MM.1S (cell line): ENCODE measurements at regions not wholly inside any gene's neighbourhood (a gene's known extent, or its start where the extent isn't known, plus 50 kb on each side); places are given as distances from the start of the nearest gene placed in this dataset.
"Not testable (repeated sequence)": the region's sequence is repeated elsewhere in the genome, so short reads cannot be mapped to it uniquely, and the experiment has no call there.

Experiments
- DNase-seq: peaks from one replicate; pipeline ENCODE4 v3.0.0-alpha.2; 2015
- H2AFZ ChIP-seq: fragments of 300-600 bp; sonication (generic); 2 replicates; pipeline ENCODE4 v1.6.0; 2016; ENCODE audit warnings: antibody characterized with exemption, low read length
- H3F3A ChIP-seq: fragments of 300-600 bp; sonication (generic); 2 replicates; pipeline ENCODE4 v1.6.1; 2016; ENCODE audit warnings: mild to moderate bottlenecking, antibody characterized with exemption, low read length, moderate library complexity, mixed read lengths; ENCODE audit not compliant: insufficient read depth
- H3K27ac ChIP-seq: fragments of 300-600 bp; sonication (generic); 2 replicates; pipeline ENCODE4 v1.5.1; 2016; ENCODE audit warnings: mild to moderate bottlenecking, low read length
- H3K27me3 ChIP-seq: fragments of 300-600 bp; sonication (generic); replicated peaks from 2 replicates; pipeline ENCODE4 v1.6.0; 2016; ENCODE audit warnings: low read length; ENCODE audit not compliant: insufficient read depth
- H3K36me3 ChIP-seq: fragments of 300-600 bp; sonication (generic); replicated peaks from 2 replicates; pipeline ENCODE4 v1.6.1; 2016; ENCODE audit warnings: mild to moderate bottlenecking, low read length, mixed read lengths; ENCODE audit not compliant: insufficient read depth
- H3K4me1 ChIP-seq: fragments of 300-600 bp; sonication (generic); 2 replicates; pipeline ENCODE4 v1.6.1; 2016; ENCODE audit warnings: low read length, mixed read lengths
- H3K4me2 ChIP-seq: fragments of 300-600 bp; sonication (generic); 2 replicates; pipeline ENCODE4 v1.6.0; 2016; ENCODE audit warnings: low read depth, low read length
- H3K4me3 ChIP-seq: fragments of 300-600 bp; sonication (generic); 2 replicates; pipeline ENCODE4 v1.5.1; 2016; ENCODE audit warnings: low read length, mixed read lengths
- H3K79me2 ChIP-seq: fragments of 300-600 bp; sonication (generic); 2 replicates; pipeline ENCODE4 v1.6.1; 2016; ENCODE audit warnings: mixed run types, low read length, mixed read lengths
- H3K9ac ChIP-seq: fragments of 300-600 bp; sonication (generic); 2 replicates; pipeline ENCODE4 v1.6.1; 2016; ENCODE audit warnings: low read length, mixed read lengths
- H3K9me2 ChIP-seq: fragments of 300-600 bp; sonication (generic); replicated peaks from 2 replicates; pipeline ENCODE4 v1.6.1; 2016; ENCODE audit warnings: mild to moderate bottlenecking, low read length, mixed read lengths; ENCODE audit not compliant: insufficient read depth
- H3K9me3 ChIP-seq: fragments of 300-600 bp; sonication (generic); replicated peaks from 2 replicates; pipeline ENCODE4 v1.6.1; 2016; ENCODE audit warnings: mild to moderate bottlenecking, low read length, mixed read lengths; ENCODE audit not compliant: insufficient read depth
- H4K20me1 ChIP-seq: fragments of 300-600 bp; sonication (generic); 2 replicates; pipeline ENCODE4 v1.6.1; 2016; ENCODE audit warnings: mild to moderate bottlenecking, low read length, moderate library complexity, mixed read lengths; ENCODE audit not compliant: insufficient read depth
- CTCF ChIP-seq: fragments of 300-600 bp; sonication (generic); IDR thresholded peaks from 2 replicates; pipeline ENCODE4 v1.5.1; 2016; ENCODE audit warnings: antibody characterized with exemption, low read length, mixed read lengths
- EZH2 ChIP-seq: fragments of 300-600 bp; sonication (generic); optimal IDR thresholded peaks from 2 replicates; pipeline ENCODE3; 2017; ENCODE audit warnings: low read depth, mild to moderate bottlenecking, antibody characterized with exemption, low read length, mixed read lengths
- EZH2phosphoT487 ChIP-seq: fragments of 300-600 bp; sonication (generic); IDR thresholded peaks from 2 replicates; pipeline ENCODE4 v1.6.1; 2018; ENCODE audit warnings: antibody characterized with exemption, low read length

GRCh38 chr12:87585882-87586557, 443.2 kb downstream of the C12orf50 start:
- Histone ChIP-seq H2AFZ (no peak overlapping the region), H3K79me2 (no peaks in the 10 kb centered on the region), H3K9ac (no peak overlapping the region), H3K9me2 (no peaks in the 10 kb centered on the region), H3F3A (no peaks in the 10 kb centered on the region), H3K27ac (no peak overlapping the region), H3K36me3 (no peaks in the 10 kb centered on the region), H3K4me3 (no peak overlapping the region), H4K20me1 (no peaks in the 10 kb centered on the region), H3K4me2 (no peak overlapping the region), H3K4me1 (no peaks in the 10 kb centered on the region), H3K9me3 (no peaks in the 10 kb centered on the region), H3K27me3 (no peaks in the 10 kb centered on the region)
- no peak for TF ChIP-seq EZH2
- TF ChIP-seq CTCF, result no peak
- no peak for TF ChIP-seq EZH2phosphoT487
- DNase-seq, result no peak

- not testable (repeated sequence) for H3K4me2 ChIP-seq, H3K27me3 ChIP-seq, DNase-seq, H3K9me2 ChIP-seq, H3K9me3 ChIP-seq, H3F3A ChIP-seq, H3K4me1 ChIP-seq, H3K36me3 ChIP-seq, H3K79me2 ChIP-seq, H3K9ac ChIP-seq, H4K20me1 ChIP-seq, H3K27ac ChIP-seq, H3K4me3 ChIP-seq, H2AFZ ChIP-seq
Measured at GRCh38 chr12:87579091-87579490, 450.1 kb downstream of the C12orf50 start.

GRCh38 chr12:87575906-87576305, 453.3 kb downstream of the C12orf50 start:
- Histone ChIP-seq H3K9ac (no peak overlapping the region), H3K79me2 (no peaks in the 10 kb centered on the region), H3K4me1 (no peaks in the 10 kb centered on the region), H3F3A (no peaks in the 10 kb centered on the region), H3K36me3 (no peaks in the 10 kb centered on the region), H3K27ac (no peak overlapping the region), H3K9me3 (no peaks in the 10 kb centered on the region), H3K27me3 (no peaks in the 10 kb centered on the region), H2AFZ (no peak overlapping the region), H4K20me1 (no peaks in the 10 kb centered on the region), H3K4me3 (no peak overlapping the region), H3K4me2 (no peak overlapping the region), H3K9me2 (no peaks in the 10 kb centered on the region)
- TF ChIP-seq CTCF (no peak), EZH2phosphoT487 (no peak), EZH2 (no peak)
- no peak for DNase-seq

GRCh38 chr12:87566918-87567317, 462.3 kb downstream of the C12orf50 start:
- H3K4me3 ChIP-seq, H3K27me3 ChIP-seq, H3K79me2 ChIP-seq, H4K20me1 ChIP-seq, H3K9ac ChIP-seq, H3K27ac ChIP-seq, H3F3A ChIP-seq, H3K4me1 ChIP-seq, H3K9me2 ChIP-seq, H3K36me3 ChIP-seq, H3K4me2 ChIP-seq, DNase-seq, H2AFZ ChIP-seq, H3K9me3 ChIP-seq: not testable (repeated sequence)
